Right lobe of liver (tissue), 6 donors: ENCODE measurements at regions not wholly inside any gene's neighbourhood (a gene's known extent, or its start where the extent isn't known, plus 50 kb on each side); places are given as distances from the start of the nearest gene placed in this dataset.
"Not testable (repeated sequence)": the region's sequence is repeated elsewhere in the genome, so short reads cannot be mapped to it uniquely, and the experiment has no call there.

Experiments used
- ATAC-seq, 4 donors: fragments of 200-7000 bp; cut with Tn5 transposase; one replicate each; pipeline ENCODE4 v1.9.1; 2020; ENCODE audit warnings: mild to moderate bottlenecking in 4 of 4, moderate library complexity in 4 of 4
- DNase-seq, 3 donors: peaks; one replicate each; pipeline ENCODE4 v3.0.0-alpha.2; 2020
- H3K27ac ChIP-seq, 3 donors: fragments of 200-600 bp; one replicate each; pipeline ENCODE4 v1.8.0; 2022
- H3K27me3 ChIP-seq, 2 donors: fragments of 200-600 bp; one replicate each; pipeline ENCODE4 v1.8.0; 2022
- H3K36me3 ChIP-seq, 4 donors: fragments of 200-600 bp; sonication (generic) in 1 of 4; one replicate each; pipeline versions ENCODE4 v1.5.1 to v1.8.0; 2017 to 2022; ENCODE audit warnings: control low read depth in 1 of 4
- H3K4me1 ChIP-seq, 4 donors: fragments of 200-600 bp; sonication (generic) in 1 of 4; one replicate each; pipeline versions ENCODE4 v1.5.1 to v1.8.0; 2017 to 2022; ENCODE audit warnings: control low read depth in 1 of 4
- H3K4me3 ChIP-seq, 3 donors: fragments of 200-600 bp; one replicate each; pipeline ENCODE4 v1.8.0; 2022
- H3K9me3 ChIP-seq, 4 donors: fragments of 200-600 bp; sonication (generic) in 1 of 4; one replicate each; pipeline versions ENCODE4 v1.5.1 to v1.8.0; 2017 to 2022; ENCODE audit warnings: control low read depth in 1 of 4
- CTCF ChIP-seq, 4 donors: fragments of 200-600 bp in 3 of 4; fragments of 450-650 bp in 1 of 4; IDR thresholded peaks; one replicate each; pipeline versions ENCODE4 v1.5.1 to v1.8.0; 2016 to 2022; ENCODE audit warnings: antibody characterized with exemption in 4 of 4, mild to moderate bottlenecking in 2 of 4
- POLR2A ChIP-seq: fragments of 450-650 bp; IDR thresholded peaks from one replicate; pipeline ENCODE4 v1.6.1; 2017; ENCODE audit warnings: antibody characterized with exemption, mild to moderate bottlenecking
- WGBS: methylation state at CpG from one replicate; pipeline ENCODE4 v1.1.6; 2018; ENCODE audit warnings: low coverage, low lambda C conversion rate; ENCODE audit not compliant: insufficient coverage; ENCODE audit errors: missing lambda C conversion rate; 5-methylcytosine and 5-hydroxymethylcytosine counted together
- intact Hi-C, 2 donors: fragments of 100-400 bp; cut with DNase I; formaldehyde crosslinking; loops; one replicate each; pipeline versions ENCODE4 v1.11.2 to v1.14.1; 2022
- donor health status: DM: no; HTN: yes; CAD: no.
- donor health status: DM: no; HTN: no; CAD: no.
- donor health status: DM: no; HTN: no; CAD: no.
- donor health status: DM: no; HTN: yes; CAD: no.
- donor health status: DM: no; HTN: yes; CAD: no.

- TF ChIP-seq POLR2A (no peak), CTCF (IDR thresholded peaks at IDR 0.05) (no peak)
- peak; percentile 41 to 83 (median 70) for ATAC-seq
- Histone ChIP-seq H3K9me3 (no peaks in the 10 kb centered on the region), H3K27ac (no peak overlapping the region), H3K4me1 (no peaks in the 10 kb centered on the region), H3K27me3 (no peaks in the 10 kb centered on the region), H3K4me3 (no peak overlapping the region), H3K36me3 (no peaks in the 10 kb centered on the region)
- DNase-seq: no peak
- intact Hi-C loops: no loop called here
These were observed 131.7 kb upstream of the INTU start for GRCh38 chr4:127501103-127501502.

GRCh38 chr4:127503111-127503510 is 129.6 kb upstream of the INTU start:
- no peak for ATAC-seq
- 52% methylated on average over 2 of the region's 2 CpGs for WGBS

GRCh38 chr4:127505203-127505602 is 127.6 kb upstream of the INTU start:
- TF ChIP-seq CTCF (IDR thresholded peaks at IDR 0.05) (no peak), POLR2A (no peak)
- no peaks in the 10 kb centered on the region for H3K36me3 ChIP-seq
- H3K27me3 ChIP-seq: no peaks in the 10 kb centered on the region
- no peak overlapping the region for H3K27ac ChIP-seq
- 21% methylated on average over 1 of the region's 1 CpG for WGBS
- ATAC-seq (peak in 1 of 4 donors; percentile 37), DNase-seq (no peak)
- H3K9me3 ChIP-seq: no peaks in the 10 kb centered on the region
- intact Hi-C loops: no loop called here
- no peaks in the 10 kb centered on the region for H3K4me1 ChIP-seq
- H3K4me3 ChIP-seq: no peak overlapping the region

More at GRCh38 chr4:127503111-127503510, 129.6 kb upstream of the INTU start:
- H3K4me1 ChIP-seq: no peaks in the 10 kb centered on the region
- H3K27me3 ChIP-seq: no peaks in the 10 kb centered on the region
- H3K9me3 ChIP-seq: no peaks in the 10 kb centered on the region
- intact Hi-C loops: no loop called here
- H3K4me3 ChIP-seq: no peak overlapping the region
- H3K36me3 ChIP-seq: no peaks in the 10 kb centered on the region
- TF ChIP-seq POLR2A: no peak
- H3K27ac ChIP-seq: no peak overlapping the region
- no peak for DNase-seq

DNA sequence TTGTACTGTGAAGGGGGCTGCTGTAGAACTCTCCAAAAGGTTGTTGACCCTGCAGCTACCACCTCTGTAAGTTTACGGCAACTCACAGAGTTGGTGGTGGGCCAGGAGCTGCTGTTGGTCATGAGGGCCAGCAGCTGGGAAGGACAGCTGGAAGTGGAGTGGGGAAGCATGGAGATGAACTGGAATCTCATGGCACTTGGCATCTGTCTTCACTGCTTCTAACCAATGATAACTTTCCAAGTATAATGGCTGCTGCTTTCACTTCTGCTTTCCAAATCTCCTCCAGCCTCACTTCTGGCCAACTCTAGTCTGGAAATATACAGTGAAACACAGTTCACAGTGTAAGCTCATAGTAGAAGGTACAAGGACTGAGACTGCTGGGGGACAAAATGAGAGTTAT is 126.5 kb upstream of the INTU start:
- intact Hi-C loops: no loop called here
- ATAC-seq (no peak), DNase-seq (no peak)
- H3K4me3 ChIP-seq: no peak overlapping the region
- TF ChIP-seq POLR2A (no peak), CTCF (IDR thresholded peaks at IDR 0.05) (no peak)
- H3K4me1 ChIP-seq: no peaks in the 10 kb centered on the region
- H3K9me3 ChIP-seq: no peaks in the 10 kb centered on the region
- no peaks in the 10 kb centered on the region for H3K27me3 ChIP-seq
- no CpG with 5 or more reads among the region's 1 CpG for WGBS
- no peak overlapping the region for H3K27ac ChIP-seq
- no peaks in the 10 kb centered on the region for H3K36me3 ChIP-seq

DNA sequence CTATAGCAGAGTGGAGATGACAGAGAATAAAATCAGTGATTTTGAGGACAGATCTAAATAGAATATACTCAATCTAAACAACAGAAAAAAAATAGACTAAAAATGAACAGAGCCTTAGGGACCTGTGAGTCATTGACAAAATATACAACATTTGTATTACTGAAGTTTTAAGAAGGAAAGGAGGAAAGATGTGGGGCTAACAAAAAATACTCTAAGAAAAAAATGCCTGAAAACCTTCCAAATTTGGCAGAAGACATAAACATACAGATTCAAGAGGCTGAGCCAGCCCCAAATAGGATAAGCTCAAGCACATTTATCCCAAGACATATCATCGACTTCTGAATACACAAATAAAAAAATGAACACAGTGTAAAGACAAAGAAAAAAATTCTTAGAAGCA is 123.6 kb upstream of the INTU start:
- no peaks in the 10 kb centered on the region for H3K9me3 ChIP-seq
- H3K27me3 ChIP-seq: no peaks in the 10 kb centered on the region
- no peak for DNase-seq
- H3K36me3 ChIP-seq: no peaks in the 10 kb centered on the region
- no peak for ATAC-seq
- intact Hi-C loops: no loop called here
- no peaks in the 10 kb centered on the region for H3K4me1 ChIP-seq
- no peak overlapping the region for H3K27ac ChIP-seq
- 50% methylated on average over 1 of the region's 1 CpG for WGBS
- no peak overlapping the region for H3K4me3 ChIP-seq
- no peak for TF ChIP-seq CTCF (IDR thresholded peaks at IDR 0.05)
- no peak for TF ChIP-seq POLR2A

DNA sequence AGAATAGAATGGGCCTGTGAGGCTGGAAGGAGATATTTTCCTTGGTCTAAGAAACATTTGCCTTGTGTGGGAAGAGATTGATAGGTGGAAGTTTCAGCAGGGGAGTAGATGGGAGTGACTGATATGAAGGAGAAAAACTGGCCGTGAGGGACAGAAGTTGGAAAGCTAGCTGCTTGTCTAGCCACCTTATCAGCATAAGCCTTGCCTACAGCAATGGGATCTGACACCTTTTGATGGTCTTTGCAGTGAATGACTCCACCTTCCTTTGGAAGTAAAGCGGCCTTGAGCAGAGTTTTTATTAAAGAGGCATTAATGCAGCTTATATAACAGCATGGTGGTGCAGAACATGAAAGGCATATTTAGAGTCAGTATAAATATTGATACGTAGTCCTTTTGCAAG is 120.1 kb upstream of the INTU start:
- H3K36me3 ChIP-seq, H3K27me3 ChIP-seq, H3K9me3 ChIP-seq, intact Hi-C loops, DNase-seq, ATAC-seq, H3K4me3 ChIP-seq, H3K27ac ChIP-seq, H3K4me1 ChIP-seq: not testable (repeated sequence)
- WGBS: 53% methylated on average over 3 of the region's 3 CpGs

- H3K4me3 ChIP-seq, ATAC-seq, H3K4me1 ChIP-seq, DNase-seq, intact Hi-C loops, H3K36me3 ChIP-seq, H3K27me3 ChIP-seq, H3K27ac ChIP-seq, H3K9me3 ChIP-seq: not testable (repeated sequence)
- WGBS: 73% methylated on average over 7 of the region's 7 CpGs
These were observed 117.5 kb upstream of the INTU start for GRCh38 chr4:127515259-127515658.
